H1 (cell line): ENCODE measurements at regions not wholly inside any gene's neighbourhood (a gene's known extent, or its start where the extent isn't known, plus 50 kb on each side); places are given as distances from the start of the nearest gene placed in this dataset.

ENCODE experiments used
- KDM1A ChIP-seq: fragments of 200-600, 300-600 bp; sonication (generic); IDR thresholded peaks from 2 replicates; pipeline ENCODE4 v1.7.1; 2016; ENCODE audit warnings: mild to moderate bottlenecking, low read length, borderline replicate concordance
- TAF7 ChIP-seq: optimal IDR thresholded peaks from 2 replicates; pipeline ENCODE3; 2011; ENCODE audit warnings: low read depth, mild to moderate bottlenecking, inconsistent platforms, low read length, moderate library complexity, borderline replicate concordance

DNA sequence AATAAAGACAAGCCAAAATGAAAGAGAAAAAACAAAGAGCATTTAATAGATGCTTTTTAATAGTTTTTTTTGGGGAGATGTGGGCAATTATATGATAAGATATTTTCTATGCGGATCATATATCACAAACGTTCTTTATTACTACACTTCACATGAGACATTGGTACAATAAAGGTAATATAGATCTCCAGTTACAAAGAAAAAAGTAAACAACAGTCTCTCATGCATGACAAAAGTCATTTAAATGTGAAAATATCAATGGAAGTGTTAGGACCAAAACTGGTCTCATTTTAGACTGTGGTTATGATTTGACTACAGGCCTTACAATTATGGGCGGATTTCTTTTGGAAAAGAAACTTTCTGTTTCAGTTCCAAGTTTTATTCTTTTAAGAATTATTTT, 687.0 kb downstream of the ADGRL2 start (continued):
- no peak for TF ChIP-seq TAF7
- TF ChIP-seq KDM1A: no peak
